GM13977 (cell line): ENCODE measurements at regions not wholly inside any gene's neighbourhood (a gene's known extent, or its start where the extent isn't known, plus 50 kb on each side); places are given as distances from the start of the nearest gene placed in this dataset.
"Not testable (repeated sequence)": the region's sequence is repeated elsewhere in the genome, so short reads cannot be mapped to it uniquely, and the experiment has no call there.

Experiments
- DNase-seq: peaks from one replicate; pipeline ENCODE4 v3.0.0; 2012; ENCODE audit warnings: low spot score
- in situ Hi-C: fragments of 300-500 bp; cut with MboI; formaldehyde crosslinking; loops from one replicate; pipeline ENCODE4 v1.12.0; 2022; ENCODE audit warnings: low sequenced_read_pairs, low pct_unique_long_range_greater_than_20kb, mixed read lengths, inconsistent platforms; ENCODE audit not compliant: unreplicated experiment
- TF ChIP-seq, protein P1 (sequence below): IDR thresholded peaks from 2 replicates; pipeline ENCODE4 v1.5.1; 2012; ENCODE audit warnings: mild to moderate bottlenecking, control low read depth; ENCODE audit not compliant: insufficient read depth; ENCODE audit errors: extremely low read depth, missing control alignments

DNA sequence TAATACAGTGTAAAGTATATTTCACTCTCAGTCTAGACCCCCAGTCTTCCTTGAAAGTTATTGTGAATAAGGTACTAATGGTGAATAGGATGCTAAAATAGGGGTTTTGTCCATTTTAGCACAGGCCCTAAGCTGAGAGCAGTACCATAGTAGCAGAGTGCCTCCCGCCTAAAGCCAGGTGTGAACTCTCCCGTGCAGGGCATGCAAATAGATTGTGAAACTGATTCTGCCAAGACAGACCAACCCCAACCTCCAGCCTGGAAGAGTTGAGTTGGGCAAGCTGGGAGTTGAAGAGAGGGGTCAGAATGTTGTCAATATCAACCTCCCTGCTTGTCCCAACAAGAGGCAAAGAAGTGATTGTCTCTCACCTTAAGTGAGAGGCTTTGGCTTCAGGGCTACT, 97.4 kb upstream of the CYRIA start:
- in situ Hi-C loops: no loop called here
- no peak for DNase-seq

DNA sequence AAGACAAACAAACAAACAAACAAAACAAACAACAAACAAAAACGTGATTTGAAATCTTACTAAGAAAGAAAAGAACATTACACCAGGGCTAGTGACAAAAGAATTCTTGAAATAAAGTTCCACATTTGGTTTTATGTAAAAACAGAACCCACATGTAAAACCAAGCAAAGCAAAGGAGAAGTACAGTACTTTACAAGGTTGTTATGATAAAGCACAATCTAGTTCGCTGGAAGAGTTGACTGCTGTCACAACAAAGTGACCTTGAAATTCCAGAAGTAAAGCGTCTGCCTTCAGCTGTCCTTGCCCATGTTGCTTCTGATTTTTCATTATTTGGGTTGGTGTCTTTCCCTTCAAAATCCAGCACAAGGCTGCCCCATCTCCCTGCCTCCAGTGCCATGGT, 94.8 kb upstream of the CYRIA start:
- TF ChIP-seq, protein P1, sequence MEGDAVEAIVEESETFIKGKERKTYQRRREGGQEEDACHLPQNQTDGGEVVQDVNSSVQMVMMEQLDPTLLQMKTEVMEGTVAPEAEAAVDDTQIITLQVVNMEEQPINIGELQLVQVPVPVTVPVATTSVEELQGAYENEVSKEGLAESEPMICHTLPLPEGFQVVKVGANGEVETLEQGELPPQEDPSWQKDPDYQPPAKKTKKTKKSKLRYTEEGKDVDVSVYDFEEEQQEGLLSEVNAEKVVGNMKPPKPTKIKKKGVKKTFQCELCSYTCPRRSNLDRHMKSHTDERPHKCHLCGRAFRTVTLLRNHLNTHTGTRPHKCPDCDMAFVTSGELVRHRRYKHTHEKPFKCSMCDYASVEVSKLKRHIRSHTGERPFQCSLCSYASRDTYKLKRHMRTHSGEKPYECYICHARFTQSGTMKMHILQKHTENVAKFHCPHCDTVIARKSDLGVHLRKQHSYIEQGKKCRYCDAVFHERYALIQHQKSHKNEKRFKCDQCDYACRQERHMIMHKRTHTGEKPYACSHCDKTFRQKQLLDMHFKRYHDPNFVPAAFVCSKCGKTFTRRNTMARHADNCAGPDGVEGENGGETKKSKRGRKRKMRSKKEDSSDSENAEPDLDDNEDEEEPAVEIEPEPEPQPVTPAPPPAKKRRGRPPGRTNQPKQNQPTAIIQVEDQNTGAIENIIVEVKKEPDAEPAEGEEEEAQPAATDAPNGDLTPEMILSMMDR: no peak
- DNase-seq: no peak
- in situ Hi-C loops: no loop called here

More for the DNA sequence above, 97.4 kb upstream of the CYRIA start:
- TF ChIP-seq, protein P1: no peak

DNA sequence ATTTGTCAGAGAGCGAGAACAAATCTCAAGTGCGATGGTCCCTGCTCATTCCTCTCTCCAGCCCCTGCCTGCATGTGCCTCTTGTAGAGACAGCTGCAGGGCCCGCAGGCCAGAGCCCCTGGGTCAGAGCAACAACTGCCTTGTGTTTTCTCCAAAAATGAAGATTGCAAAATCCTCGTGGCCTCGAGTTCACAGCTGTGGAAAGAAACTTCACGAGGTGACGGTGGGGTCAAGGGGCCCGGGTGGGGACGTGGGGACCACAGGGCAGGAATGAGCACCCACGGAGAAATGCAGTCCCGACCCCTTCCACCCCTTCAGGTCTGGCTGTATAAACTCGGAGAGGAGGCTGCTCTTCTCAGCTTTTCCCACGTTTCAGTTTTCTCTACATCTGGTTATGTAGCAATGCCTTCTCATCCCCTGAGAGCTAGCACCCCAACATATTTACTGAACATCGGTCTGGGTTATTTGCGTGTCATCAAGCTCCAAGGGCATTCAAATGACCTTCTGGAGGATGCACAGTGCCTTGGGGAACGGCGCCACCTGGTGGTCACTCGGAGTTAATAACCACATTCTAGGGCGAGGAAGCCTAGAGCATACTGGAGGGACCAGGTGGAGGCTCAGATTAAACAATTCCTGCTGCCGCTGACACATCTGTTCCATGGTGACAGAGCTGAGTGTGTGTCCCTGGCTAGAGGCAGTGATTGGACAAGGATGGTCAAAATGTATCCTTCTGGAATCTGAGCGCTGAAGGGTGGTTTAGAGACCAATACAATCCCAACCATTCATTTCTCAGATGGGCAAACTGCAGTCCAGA, 91.4 kb upstream of the CYRIA start:
- DNase-seq: peak; percentile 68
- in situ Hi-C loops: no loop called here
- TF ChIP-seq, protein P1: peak; percentile 89

DNA sequence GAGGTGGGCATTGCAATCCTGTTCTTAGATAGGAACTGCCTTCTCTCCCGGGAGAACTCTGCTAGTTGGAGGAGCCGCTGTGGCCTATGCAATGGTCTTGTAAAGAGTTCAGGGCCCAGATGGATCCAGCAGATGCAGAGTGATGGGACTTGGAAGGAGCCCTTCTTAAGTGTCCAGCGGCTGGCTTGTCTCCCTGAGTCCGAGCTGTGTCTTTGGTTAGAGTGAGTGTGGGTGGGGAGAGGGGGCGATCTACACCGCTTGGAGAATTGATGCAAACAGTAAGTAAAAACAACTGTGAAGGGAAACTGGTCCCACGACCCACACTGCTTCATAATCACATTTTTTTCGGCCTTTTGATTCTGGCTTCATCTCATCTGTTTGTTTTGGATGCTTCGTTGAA, 89.8 kb upstream of the CYRIA start:
- TF ChIP-seq, protein P1: no peak
- in situ Hi-C loops: no loop called here
- DNase-seq: no peak

DNA sequence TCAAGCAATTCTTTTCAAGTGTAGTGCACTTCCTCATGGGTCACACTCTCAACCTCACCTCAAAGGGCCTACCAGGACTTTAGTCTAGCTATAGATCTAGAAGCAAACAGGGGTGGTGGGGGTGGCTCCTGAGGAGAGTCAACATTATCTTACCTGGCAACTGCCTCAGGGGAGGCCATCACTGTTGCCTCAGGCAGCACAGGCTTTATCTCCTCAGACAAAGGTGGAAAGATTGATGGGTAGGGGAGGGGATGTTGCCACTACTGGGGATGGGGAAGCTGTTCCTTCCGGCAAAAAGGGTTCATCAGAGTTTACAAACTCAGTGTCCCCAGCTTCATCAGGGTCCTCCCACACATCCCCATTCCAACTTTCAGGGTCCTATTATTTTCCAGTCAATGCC, 87.4 kb upstream of the CYRIA start:
- DNase-seq, in situ Hi-C loops: not testable (repeated sequence)

DNA sequence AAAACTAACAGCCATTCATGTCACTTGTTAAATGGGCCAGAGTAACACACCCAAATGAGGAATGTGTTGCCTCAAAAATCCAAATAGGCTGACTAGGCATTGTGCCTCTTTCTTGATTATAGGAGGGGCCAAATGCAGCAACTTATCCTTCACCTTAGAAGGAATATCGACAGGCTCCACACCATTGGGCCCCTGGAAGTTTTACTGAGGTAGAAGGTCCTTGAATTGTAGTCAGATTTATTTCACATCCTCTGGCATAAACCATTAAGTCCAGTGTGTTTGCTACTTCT, 85.2 kb upstream of the CYRIA start:
- DNase-seq, in situ Hi-C loops: not testable (repeated sequence)

DNA sequence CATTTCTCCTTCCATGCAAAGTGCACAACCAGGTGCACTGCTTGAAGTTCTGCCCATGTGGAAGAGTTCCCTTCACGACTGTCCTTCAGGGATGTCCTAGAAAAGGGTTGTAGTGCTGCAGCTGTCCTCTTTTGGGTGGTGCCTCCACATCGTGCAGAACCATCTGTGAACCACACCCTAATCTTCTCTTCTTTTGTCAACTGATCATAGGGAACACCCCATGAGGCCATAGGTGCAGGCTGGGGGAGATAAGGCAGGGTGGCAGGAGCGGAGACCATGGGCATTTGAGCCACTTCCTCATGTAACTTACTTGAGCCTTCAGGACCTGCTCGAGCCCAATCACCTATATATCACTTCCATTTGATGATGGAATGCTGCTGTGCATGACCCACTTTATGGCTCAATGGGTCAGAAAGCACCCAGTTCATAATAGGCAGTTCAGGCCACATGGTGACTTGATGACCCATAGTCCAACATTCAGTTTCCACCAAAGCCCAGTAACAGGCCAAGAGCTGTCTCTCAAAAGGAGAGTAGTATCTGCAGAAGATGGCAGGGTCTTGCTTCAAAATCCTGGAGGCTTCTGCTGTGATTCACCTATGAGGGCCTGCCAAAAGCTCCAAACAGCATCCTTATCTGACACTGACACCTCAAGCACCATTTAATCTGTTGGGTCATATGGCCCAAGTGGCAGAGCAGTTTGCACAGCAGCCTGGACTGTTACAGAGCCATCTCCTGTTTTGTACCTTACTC, 84.7 kb upstream of the CYRIA start:
- in situ Hi-C loops: no loop called here
- DNase-seq: no peak
- TF ChIP-seq, protein P1: no peak

DNA sequence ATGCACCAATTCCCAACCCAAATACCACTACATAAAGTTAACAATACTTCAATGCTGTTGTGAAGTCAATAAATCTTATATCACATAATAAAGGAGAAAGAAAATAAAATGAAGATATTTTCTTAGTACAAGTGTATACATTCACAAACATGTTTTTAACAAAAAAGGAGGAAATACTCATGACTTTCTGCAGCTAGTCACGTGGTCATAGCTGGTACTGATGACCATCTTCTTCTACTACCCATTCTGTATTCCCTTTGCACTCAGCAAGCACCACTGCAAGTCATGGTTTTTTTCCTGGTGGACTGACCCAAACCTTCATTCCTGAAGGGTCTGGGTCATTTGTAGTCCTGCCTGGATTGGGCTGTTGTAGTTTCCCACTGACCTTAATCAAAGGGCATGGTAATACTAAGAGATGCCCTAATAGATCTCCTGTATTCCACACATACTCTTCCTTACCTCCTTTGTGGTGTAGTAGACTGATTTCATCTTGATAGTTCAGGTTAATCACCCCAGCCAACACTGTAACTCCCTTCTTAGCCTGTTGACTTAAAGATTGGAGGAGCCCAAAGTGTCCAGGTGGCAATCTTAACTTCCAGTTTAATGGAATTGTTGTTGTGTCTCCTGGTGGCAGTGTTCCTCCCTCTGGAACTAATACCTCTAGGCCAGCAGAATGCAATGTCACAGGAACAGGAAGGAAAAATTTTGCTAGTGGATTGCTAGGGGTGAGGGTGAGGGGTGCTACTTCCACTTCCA, 83.1 kb upstream of the CYRIA start:
- in situ Hi-C loops: loop anchor here (10.0 kb wide), 1 partner anchor 134 kb away; no protein-coding TSS in a partner anchor
- not testable (repeated sequence) for DNase-seq
